HL-60 (cell line): ENCODE measurements at regions not wholly inside any gene's neighbourhood (a gene's known extent, or its start where the extent isn't known, plus 50 kb on each side); places are given as distances from the start of the nearest gene placed in this dataset.

Experiments
- DNase-seq, 2 experiments: peaks; one replicate each; pipeline ENCODE4 v3.0.0-alpha.2; 2010 to 2020; ENCODE audit warnings: low read depth in 1 of 2, low spot score in 1 of 2
- H3K27ac ChIP-seq: fragments of 250-450 bp; sonication (Bioruptor Pico); replicated peaks from 2 replicates; pipeline ENCODE4 v1.5.1; 2020; ENCODE audit warnings: mild to moderate bottlenecking, moderate library complexity
- H3K27me3 ChIP-seq: fragments of 250-450 bp; sonication (Bioruptor Pico); 2 replicates; pipeline ENCODE4 v1.5.1; 2021; ENCODE audit warnings: mild to moderate bottlenecking, moderate library complexity; ENCODE audit not compliant: insufficient read depth, poor library complexity, severe bottlenecking
- H3K4me3 ChIP-seq: replicated peaks from 2 replicates; pipeline ENCODE4 v1.5.1; 2011; ENCODE audit warnings: mild to moderate bottlenecking, control low read depth, low read length; ENCODE audit not compliant: insufficient read depth
- CTCF ChIP-seq: IDR thresholded peaks from one replicate; pipeline ENCODE4 v1.5.1; 2011; ENCODE audit warnings: low read length, control low read depth, inconsistent platforms; ENCODE audit not compliant: insufficient read depth
- GABPA ChIP-seq: IDR thresholded peaks from 2 replicates; pipeline ENCODE4 v1.6.1; 2012; ENCODE audit warnings: low read depth
- POLR2AphosphoS5 ChIP-seq: IDR thresholded peaks from 2 replicates; pipeline ENCODE4 v1.6.1; 2012; ENCODE audit warnings: low read depth
- SPI1 ChIP-seq: IDR thresholded peaks from 2 replicates; pipeline ENCODE4 v1.6.1; 2012; ENCODE audit warnings: low read depth, mild to moderate bottlenecking, borderline replicate concordance
- TF ChIP-seq, protein P1 (sequence below): IDR thresholded peaks from 2 replicates; pipeline ENCODE4 v1.6.1; 2012; ENCODE audit warnings: low read depth; ENCODE audit not compliant: insufficient replicate concordance

DNA sequence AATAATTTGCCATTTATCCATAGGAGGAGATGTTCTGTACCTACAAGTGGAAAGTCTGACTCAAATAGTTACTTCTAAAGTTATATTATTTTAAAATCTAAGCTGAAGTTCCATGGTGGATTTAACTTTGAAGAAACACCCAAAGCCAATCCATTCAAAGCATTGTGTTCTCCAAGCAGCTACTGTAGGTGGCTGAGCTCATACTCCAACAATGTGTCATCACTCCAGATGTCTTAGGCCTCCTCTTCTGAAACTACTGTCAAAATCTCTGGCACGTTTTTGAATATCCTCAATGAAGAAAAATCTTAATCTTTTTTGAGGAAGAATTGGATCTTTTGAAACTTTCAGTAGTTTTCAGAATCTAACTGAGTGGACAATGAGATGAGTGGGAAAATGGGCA is 169.1 kb downstream of the PTEN start:
- no peak overlapping the region for H3K4me3 ChIP-seq
- TF ChIP-seq SPI1 (no peak), CTCF (no peak), POLR2AphosphoS5 (no peak), GABPA (no peak)
- TF ChIP-seq, protein P1, sequence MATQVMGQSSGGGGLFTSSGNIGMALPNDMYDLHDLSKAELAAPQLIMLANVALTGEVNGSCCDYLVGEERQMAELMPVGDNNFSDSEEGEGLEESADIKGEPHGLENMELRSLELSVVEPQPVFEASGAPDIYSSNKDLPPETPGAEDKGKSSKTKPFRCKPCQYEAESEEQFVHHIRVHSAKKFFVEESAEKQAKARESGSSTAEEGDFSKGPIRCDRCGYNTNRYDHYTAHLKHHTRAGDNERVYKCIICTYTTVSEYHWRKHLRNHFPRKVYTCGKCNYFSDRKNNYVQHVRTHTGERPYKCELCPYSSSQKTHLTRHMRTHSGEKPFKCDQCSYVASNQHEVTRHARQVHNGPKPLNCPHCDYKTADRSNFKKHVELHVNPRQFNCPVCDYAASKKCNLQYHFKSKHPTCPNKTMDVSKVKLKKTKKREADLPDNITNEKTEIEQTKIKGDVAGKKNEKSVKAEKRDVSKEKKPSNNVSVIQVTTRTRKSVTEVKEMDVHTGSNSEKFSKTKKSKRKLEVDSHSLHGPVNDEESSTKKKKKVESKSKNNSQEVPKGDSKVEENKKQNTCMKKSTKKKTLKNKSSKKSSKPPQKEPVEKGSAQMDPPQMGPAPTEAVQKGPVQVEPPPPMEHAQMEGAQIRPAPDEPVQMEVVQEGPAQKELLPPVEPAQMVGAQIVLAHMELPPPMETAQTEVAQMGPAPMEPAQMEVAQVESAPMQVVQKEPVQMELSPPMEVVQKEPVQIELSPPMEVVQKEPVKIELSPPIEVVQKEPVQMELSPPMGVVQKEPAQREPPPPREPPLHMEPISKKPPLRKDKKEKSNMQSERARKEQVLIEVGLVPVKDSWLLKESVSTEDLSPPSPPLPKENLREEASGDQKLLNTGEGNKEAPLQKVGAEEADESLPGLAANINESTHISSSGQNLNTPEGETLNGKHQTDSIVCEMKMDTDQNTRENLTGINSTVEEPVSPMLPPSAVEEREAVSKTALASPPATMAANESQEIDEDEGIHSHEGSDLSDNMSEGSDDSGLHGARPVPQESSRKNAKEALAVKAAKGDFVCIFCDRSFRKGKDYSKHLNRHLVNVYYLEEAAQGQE: no peak
- no peaks in the 10 kb centered on the region for H3K27me3 ChIP-seq
- H3K27ac ChIP-seq: no peak overlapping the region
- DNase-seq: no peak

DNA sequence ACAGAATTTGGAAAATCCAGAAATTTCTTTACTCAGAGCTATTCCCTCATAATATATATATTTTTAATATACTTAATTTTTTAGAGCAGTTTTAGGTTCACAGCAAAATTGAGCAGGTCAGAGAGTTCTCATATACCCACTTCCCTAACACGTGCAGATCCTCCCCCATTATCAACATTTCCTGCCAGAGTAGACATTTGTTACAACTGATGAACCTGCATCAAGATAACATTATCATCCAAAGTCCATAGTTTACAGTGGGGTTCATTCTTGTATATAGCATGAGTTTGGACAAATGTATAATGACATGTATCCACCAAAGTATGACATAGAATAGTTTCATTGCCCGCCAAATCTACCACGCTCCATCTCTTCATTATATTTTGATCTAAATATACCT is 170.0 kb downstream of the PTEN start:
- no peak overlapping the region for H3K4me3 ChIP-seq
- DNase-seq: no peak
- no peaks in the 10 kb centered on the region for H3K27me3 ChIP-seq
- no peak overlapping the region for H3K27ac ChIP-seq
- peak; percentile 42; the same call in 1 of the 2 replicates for TF ChIP-seq SPI1
- TF ChIP-seq POLR2AphosphoS5: no peak

DNA sequence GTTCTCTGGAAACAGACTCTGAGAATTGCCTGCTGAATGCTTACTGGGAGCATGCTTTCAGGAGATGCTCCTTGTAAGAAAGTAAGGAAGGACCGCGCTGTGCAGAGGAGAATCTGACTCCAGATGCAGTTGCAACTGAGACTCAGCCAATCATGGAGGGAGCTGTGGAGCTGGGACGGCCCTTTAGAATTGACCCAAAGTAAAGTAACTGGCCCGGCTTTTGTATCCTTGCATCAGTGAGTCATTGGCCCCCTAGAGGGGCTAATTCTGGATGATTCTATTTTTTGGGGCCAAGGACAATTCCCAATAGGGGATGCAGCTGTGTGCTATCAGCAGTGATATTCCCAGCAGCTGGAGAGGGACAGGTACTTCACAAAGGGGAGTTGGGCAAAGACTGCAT is 170.4 kb downstream of the PTEN start:
- no peak for DNase-seq
- H3K27me3 ChIP-seq: no peaks in the 10 kb centered on the region
- no peak overlapping the region for H3K4me3 ChIP-seq
- TF ChIP-seq, protein P1: no peak
- TF ChIP-seq CTCF: no peak
- no peak for TF ChIP-seq SPI1
- no peak for TF ChIP-seq GABPA
- no peak for TF ChIP-seq POLR2AphosphoS5
- no peak overlapping the region for H3K27ac ChIP-seq

GRCh38 chr10:88036126-88036525 is 172.7 kb downstream of the PTEN start:
- H3K27ac ChIP-seq: no peak overlapping the region
- no peak for DNase-seq
- TF ChIP-seq CTCF (no peak), SPI1 (no peak), GABPA (no peak), POLR2AphosphoS5 (no peak)
- TF ChIP-seq, protein P1: no peak
- H3K4me3 ChIP-seq: no peak overlapping the region
- H3K27me3 ChIP-seq: no peaks in the 10 kb centered on the region
